ENCODE measurements at regions not wholly inside any gene's neighbourhood (a gene's known extent, or its start where the extent isn't known, plus 50 kb on each side); places are given as distances from the start of the nearest gene placed in this dataset.

- Histone ChIP-seq H3K27me3 (replicated peaks) (no peaks in the 10 kb centered on the region), H3K4me3 (ENCODE audit: low read depth, low read length) (no peak overlapping the region), H3K36me3 (replicated peaks) (no peaks in the 10 kb centered on the region), H3K27ac (no peak overlapping the region)
- in situ Hi-C loops (cut with HindIII; ENCODE audit: low pct_ligation_motif_present, low sequenced_read_pairs), result no loop called here
- no peak for TF ChIP-seq CTCF (IDR thresholded peaks at IDR 0.05; ENCODE audit: low read depth, low read length, missing control alignments)
- no peak for DNase-seq
Observed at GRCh38 chr20:52465991-52466390, 274.4 kb upstream of the ZFP64 start.

GRCh38 chr20:52461582-52461981, 270.0 kb upstream of the ZFP64 start:
- in situ Hi-C loops (cut with HindIII; ENCODE audit: low pct_ligation_motif_present, low sequenced_read_pairs), result no loop called here
- no peaks in the 10 kb centered on the region for H3K27me3 ChIP-seq (replicated peaks)
- no peaks in the 10 kb centered on the region for H3K36me3 ChIP-seq (replicated peaks)
- H3K4me3 ChIP-seq (ENCODE audit: low read depth, low read length), result no peak overlapping the region
- TF ChIP-seq CTCF (IDR thresholded peaks at IDR 0.05; ENCODE audit: low read depth, low read length, missing control alignments), result no peak
- DNase-seq, result no peak
- H3K27ac ChIP-seq, result no peak overlapping the region

- Histone ChIP-seq H3K36me3 (replicated peaks) (no peaks in the 10 kb centered on the region), H3K27me3 (replicated peaks) (no peaks in the 10 kb centered on the region), H3K4me3 (ENCODE audit: low read depth, low read length) (no peak overlapping the region), H3K27ac (no peak overlapping the region)
- no peak for DNase-seq
- no peak for TF ChIP-seq CTCF (IDR thresholded peaks at IDR 0.05; ENCODE audit: low read depth, low read length, missing control alignments)
- in situ Hi-C loops (cut with HindIII; ENCODE audit: low pct_ligation_motif_present, low sequenced_read_pairs), result no loop called here
Observed at GRCh38 chr20:52459150-52459549, 267.6 kb upstream of the ZFP64 start.

GRCh38 chr20:52457826-52458225, 266.2 kb upstream of the ZFP64 start:
- H3K4me3 ChIP-seq (ENCODE audit: low read depth, low read length), result no peak overlapping the region
- no peaks in the 10 kb centered on the region for H3K27me3 ChIP-seq (replicated peaks)
- no peak for DNase-seq
- no peak for TF ChIP-seq CTCF (IDR thresholded peaks at IDR 0.05; ENCODE audit: low read depth, low read length, missing control alignments)
- H3K36me3 ChIP-seq (replicated peaks), result no peaks in the 10 kb centered on the region
- in situ Hi-C loops (cut with HindIII; ENCODE audit: low pct_ligation_motif_present, low sequenced_read_pairs), result no loop called here
- H3K27ac ChIP-seq, result no peak overlapping the region

- Histone ChIP-seq H3K27me3 (replicated peaks) (no peaks in the 10 kb centered on the region), H3K4me3 (ENCODE audit: low read depth, low read length) (no peak overlapping the region), H3K36me3 (replicated peaks) (no peaks in the 10 kb centered on the region), H3K27ac (no peak overlapping the region)
- in situ Hi-C loops (cut with HindIII; ENCODE audit: low pct_ligation_motif_present, low sequenced_read_pairs), result no loop called here
- TF ChIP-seq CTCF (IDR thresholded peaks at IDR 0.05; ENCODE audit: low read depth, low read length, missing control alignments), result no peak
- peak; percentile 1 for DNase-seq
Observed at GRCh38 chr20:52454660-52455059, 263.1 kb upstream of the ZFP64 start.

GRCh38 chr20:52448513-52449232, 257.1 kb upstream of the ZFP64 start:
- no peak for TF ChIP-seq CTCF (IDR thresholded peaks at IDR 0.05; ENCODE audit: low read depth, low read length, missing control alignments)
- no peaks in the 10 kb centered on the region for H3K36me3 ChIP-seq (replicated peaks)
- in situ Hi-C loops (cut with HindIII; ENCODE audit: low pct_ligation_motif_present, low sequenced_read_pairs), result no loop called here
- no peak for DNase-seq
- no peak overlapping the region for H3K4me3 ChIP-seq (ENCODE audit: low read depth, low read length)
- H3K27ac ChIP-seq, result no peak overlapping the region
- no peaks in the 10 kb centered on the region for H3K27me3 ChIP-seq (replicated peaks)

All from brain microvascular endothelial cell (primary cell).